Ammon's horn (tissue), 1 donor: ENCODE measurements at regions not wholly inside any gene's neighbourhood (a gene's known extent, or its start where the extent isn't known, plus 50 kb on each side); places are given as distances from the start of the nearest gene placed in this dataset.
"Not testable (repeated sequence)": the region's sequence is repeated elsewhere in the genome, so short reads cannot be mapped to it uniquely, and the experiment has no call there.

ENCODE experiments used
- DNase-seq: peaks from one replicate; pipeline ENCODE4 v3.0.0-alpha.2; 2016; ENCODE audit warnings: low spot score

DNA sequence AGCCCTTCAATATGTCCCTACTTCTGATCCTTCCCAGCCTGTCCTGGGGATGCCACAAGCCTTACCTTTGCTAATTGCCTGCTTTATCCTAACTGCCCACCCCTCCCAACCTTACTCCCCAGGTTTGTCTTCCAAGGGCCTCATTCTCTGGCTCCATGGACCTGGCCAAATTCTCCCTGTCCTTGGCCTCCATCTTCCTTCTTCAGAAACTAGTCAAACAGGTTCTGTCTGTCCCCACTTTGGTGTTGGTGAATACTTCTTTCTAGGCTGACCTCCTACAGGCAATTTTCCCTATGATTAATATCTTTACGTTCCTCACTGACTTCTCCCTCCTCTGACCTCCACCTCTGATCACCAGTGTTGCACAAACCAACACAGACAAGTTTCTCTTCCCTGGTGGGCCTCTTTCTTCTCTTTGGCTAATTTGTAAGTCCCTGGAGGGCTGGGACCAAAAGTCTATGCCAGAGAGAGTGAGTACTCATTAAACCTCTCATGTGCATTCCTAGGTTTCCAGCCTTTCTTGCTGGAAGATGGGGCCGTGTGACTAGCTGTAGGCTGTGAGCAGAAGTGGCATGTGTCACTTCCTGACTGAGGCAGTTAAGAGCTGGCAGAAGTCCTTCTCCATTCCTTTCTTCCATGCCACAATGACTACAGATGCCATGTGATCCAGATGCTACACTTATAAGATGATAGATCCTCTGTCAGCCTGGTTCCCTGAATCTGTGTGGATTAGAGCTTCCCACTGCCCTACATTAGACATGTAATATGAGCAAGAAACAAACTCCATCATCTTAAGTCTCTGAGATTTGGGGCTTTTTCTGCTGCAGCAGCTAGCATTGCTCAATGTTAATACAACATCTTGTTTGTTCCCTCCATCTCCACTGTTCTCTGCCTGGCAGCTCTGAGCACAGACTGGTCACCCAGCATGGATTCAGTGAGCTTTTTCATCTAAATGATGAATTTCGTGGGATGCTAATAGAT is 382.7 kb downstream of the RPS24 start:
- no peak for DNase-seq

DNA sequence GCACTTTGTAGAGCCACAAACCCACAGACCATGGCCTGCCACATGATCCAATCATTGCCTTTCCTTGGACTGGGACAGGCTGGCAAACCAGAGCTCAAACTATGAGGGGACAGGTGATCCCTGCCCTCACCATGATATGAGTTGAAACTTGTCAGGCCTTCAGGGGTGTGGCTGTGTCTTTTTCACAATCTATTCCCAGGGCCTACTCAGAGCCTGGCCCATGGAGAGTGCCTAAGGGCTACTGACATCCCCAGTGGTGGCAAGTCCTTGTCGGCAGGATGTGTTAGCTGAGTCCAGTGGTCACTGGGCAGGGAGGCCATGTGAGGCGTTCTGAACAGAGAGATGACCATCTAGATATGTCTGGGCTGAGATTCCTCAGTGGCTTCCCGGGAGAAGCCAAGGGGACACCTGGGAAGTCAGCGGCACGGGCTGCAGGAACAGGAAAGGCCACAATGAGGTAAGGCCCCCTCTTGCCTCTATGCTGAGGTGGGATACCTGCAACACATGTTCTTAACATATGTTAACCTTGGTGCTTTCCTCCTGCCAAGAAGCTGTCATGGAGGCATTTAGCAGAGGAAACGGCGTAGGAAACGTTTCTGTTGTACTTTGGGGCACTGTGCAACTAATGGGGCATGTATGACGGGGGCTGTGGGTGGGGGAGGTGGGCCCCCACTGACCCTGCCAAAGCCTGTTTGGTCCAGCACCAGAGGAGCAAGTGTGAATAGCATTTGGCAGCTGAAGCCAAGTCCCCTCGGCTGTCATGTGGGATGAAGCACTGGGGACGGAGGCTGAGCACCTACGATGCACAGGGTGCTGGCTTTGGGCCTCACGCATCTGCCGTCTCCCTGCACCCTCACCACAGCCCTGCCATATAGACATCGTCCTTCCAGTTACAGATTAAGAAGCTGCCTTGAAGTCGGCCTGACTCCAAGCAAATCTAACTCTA is 384.0 kb downstream of the RPS24 start:
- no peak for DNase-seq

DNA sequence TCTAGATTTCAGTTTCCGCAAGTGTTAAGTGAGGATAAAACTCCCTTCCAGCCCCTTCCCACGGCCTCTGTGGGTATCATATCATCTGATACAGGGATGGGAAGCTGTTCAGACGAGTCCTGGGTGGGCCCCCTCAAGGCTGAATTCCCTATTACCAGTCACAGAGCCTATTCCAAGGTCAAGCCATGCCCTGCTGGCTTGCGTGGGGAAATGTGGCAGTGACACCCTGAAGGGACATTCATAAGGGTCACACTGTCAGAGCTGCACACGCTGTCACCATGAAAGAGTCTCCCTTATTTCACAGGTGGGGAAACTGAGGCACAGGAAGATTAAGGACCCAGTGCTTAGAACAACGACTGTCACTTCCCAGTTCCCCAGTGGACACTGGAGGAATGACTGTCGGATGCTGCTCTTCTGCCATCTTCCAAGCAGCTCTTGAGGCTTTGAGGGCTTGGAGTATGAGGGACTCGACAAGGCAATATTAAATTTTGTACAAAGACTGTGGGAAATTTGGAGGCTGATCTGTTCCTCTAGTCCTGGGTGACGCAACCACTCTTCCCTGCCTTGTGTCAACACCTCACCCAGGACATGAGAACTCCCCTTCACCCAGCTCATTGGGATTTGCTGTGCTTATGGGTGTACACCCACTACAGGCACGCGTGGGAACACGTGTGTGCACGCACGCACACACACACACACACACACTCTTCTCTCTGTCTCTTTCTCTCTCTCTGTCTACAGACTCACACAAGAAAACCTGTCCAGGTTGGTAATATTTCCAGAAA is 386.0 kb downstream of the RPS24 start:
- DNase-seq = no peak

DNA sequence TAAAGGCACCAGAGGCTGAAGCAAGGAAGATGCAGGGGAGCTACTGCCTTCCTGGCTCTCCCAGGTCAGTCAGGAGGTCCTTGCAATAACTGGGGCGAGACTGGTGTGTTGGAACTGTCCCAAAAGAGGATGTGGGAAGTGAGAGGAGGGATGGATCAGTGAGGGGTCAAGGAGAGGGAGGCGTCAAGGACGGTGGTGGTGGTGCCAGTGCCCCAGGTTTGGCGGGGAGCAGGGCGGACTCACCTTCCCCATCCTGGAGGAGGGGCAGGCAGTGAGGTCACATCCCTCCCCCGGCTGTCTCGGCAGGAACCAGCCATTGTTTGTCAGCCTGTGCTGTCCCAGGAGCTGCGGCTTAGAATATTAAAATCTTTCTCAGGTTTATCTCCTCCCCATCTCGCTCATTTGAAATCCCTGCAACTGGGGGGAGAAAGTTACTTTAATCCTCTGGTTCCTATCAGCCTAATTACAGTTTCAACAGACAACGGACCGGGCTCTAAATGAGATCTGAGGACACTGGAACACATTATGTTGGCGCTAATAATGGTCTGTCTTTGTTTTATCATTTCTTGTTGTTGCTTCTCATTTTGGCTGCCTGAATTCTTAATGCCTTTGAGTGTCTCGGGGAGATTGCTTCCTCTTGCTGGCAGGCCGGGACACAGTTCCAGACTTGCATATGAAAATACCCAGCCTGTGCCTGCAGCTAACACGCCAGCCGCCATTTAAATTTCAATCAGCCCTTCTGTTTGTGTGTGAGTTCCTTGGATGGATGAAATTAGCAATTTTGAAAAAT is 387.5 kb downstream of the RPS24 start:
- peak; percentile 53 for DNase-seq

DNA sequence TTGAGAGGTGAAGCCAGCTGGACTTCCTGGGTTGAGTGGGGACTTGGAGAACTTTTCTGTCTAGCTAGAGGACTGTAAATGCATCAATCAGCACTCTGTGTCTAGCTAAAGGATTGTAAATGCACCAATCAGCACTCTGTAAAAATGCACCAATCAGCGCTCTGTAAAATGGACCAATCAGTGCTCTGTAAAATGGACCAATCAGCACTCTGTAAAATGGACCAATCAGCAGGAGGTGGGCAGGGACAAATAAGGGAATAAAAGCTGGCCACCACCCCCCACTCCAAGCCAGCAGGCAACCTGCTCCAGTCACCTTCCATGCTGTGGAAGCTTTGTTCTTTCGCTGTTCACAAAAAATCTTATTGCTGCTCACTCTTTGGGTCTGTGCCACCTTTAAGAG is 390.4 kb downstream of the RPS24 start:
- not testable (repeated sequence) for DNase-seq

DNA sequence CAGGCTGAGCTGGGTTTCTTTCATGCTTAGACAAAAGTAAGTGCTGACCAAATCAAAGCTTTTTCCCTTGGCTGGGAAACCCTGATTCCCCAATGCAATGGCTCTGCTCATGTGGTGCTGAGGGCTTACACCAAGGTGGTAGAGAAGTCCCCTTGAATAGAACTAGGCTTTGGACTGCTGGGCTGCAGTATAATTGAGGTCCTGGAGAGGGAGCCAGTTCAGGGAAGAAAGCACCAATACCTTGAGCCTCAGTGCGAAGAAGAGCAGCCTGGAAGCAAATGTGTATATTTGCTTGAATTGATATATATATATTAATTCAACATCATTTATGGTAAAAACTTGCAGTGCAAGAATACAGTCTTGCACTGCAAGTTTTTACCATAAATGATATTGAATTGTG is 391.1 kb downstream of the RPS24 start:
- no peak for DNase-seq

DNA sequence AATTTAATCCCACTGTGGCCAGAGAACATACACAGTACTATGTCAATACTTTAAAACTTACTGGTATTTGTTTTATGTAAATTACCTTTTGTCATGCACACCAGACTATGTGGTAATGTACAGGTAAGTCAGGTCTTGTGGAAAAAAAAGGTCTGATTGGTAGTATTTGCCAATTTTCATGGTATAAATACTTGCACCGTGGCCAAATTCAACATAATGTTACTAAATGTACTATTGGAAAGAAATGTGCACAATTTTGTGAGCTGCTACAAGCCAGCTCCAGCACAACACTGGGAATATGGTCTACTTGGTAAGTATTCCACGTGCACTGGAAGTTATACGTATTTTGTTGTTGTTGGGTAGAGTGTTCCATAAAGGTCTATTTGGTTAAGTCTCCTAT is 392.5 kb downstream of the RPS24 start:
- no peak for DNase-seq

DNA sequence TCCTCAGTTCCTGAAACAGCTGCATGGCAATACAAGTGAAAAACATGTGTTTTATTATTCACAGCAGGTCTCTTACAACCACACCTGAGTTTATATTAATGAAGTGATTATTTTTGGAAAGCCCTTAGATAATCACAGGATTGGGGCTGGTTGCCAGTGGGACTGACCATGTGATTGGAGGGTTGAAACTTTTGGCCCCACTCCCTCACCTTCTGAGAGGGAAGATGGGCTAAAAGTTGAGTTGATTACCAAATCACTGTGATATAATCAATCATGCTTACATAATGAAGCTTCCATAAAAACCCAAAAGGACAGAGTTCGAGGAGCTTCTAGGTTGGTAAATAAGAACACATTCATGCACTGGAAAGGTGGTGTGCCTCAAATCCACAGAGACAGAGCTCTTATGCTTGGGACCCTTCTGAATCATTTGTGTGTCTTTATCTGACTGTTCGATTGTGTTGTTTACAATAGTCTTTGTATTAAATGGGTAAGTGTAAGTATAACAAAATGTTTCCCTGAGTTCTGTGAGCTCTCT is 393.9 kb downstream of the RPS24 start:
- no peak for DNase-seq

DNA sequence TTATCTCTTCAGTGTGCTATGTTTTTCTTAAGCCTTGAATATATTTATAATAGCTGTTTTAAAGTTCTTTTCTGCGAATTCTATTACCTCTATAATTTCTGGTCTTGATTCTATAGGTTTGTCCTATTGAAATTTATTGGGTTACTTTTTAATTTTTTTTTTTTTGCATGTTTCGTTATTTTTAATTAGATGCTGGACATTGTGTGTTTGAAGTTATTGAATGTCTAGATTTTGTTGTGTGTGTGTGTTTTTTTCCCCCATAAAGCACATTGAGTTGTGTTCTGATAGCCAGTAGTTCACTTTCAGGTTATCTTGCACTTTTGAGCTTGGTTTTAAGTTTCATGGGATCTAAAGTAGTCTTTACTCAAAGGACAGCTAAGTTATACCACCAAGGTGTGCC is 394.9 kb downstream of the RPS24 start:
- DNase-seq = no peak

DNA sequence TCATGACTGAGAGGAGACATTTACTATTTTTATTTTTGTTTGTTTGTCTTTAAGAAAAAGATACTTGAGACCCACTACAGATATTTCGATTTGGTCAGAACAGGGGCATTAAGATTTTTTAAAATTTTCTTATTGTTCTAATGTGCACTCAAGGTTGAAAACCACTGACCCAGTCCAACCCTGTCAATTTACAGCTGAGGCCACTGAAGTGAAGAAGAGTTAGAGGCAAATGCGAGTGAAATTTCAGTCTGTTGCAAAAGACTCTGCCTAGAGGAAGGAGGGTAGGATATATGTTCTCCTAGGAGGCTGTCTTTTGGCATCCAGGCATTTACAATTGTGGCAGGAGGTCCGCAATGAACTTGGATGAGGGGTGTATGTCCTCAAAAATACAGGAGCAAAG is 396.3 kb downstream of the RPS24 start:
- no peak for DNase-seq

DNA sequence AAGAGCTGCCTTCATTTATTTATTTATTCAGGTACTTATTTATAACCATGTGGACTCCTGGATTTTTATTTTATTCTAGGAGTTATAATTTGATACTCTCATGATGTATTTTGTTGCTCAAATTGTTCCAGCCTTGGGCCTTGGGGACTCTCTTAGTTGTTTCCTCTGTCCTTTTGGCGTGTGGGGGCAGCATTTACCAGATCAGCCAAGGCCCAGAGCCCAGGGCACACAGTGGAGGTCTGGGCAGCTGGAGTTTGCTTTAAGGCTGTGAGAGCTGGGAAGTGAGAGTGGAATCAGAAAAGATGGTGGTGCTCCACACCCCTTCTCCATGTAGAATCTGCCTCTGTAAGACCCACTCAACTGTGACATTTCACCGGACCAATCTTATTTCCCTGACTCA is 398.9 kb downstream of the RPS24 start:
- no peak for DNase-seq

DNA sequence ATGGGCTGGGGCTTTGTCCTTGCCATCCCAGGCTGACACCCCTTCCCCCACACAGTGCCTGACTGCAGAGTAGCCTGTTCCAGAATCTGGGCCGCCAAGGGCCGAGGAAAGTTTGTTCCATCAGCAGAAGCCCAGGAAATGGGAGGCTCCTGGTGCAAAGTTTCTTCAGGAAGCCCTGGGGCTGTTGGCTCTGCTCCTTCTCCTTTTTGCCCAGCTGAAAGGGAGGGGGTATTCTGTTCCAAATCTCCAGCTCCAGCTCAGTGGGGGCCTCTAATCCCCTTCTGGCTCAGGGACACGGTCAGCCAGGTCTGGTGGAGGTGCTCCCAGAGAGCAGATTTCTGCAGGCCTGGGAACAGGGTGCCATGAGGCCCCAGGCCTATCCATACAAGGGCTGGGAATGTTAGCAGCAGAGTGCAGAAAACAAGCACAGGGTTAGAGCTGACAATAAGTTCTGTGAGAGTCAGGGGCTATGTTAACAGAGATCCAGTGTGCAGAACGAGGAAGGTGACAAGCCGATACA is 399.5 kb downstream of the RPS24 start:
- no peak for DNase-seq

DNA sequence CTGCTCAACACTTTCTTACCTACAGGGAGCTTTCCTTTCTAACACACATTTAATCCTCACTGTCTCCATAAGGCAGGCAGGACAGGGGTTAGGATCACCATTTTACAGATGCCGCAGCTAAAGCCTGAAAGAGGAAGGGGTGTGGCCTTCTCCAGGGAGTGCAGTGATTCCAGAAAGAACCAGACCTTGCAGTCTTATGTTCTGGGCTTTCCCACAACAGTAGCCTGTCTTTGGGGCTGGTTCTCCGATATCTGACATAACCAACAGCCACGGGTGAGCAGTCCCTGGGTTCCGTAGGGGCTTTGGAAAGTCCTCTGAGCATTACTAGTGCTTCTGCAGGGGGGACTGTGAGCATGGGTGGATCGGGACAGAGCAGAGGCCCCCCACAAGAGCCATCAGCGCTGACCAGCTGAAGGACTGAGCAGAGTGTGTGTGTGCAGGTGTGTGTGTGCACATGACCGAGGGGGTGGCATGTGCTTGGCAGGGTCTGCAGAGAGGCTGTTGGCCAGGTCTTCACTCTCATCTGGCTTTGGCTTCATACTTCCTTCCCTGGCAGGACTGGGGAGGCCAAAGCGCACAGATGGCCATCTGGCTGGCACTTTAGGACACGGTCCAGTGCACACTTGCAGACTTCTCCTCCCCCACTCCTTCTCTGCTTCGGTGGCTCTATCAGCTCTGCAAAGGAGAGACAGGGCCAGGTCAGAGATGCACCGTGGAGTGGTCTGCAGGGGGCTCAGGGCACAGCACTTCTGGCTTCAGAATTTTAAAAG is 400.3 kb downstream of the RPS24 start:
- DNase-seq = peak; percentile 44

DNA sequence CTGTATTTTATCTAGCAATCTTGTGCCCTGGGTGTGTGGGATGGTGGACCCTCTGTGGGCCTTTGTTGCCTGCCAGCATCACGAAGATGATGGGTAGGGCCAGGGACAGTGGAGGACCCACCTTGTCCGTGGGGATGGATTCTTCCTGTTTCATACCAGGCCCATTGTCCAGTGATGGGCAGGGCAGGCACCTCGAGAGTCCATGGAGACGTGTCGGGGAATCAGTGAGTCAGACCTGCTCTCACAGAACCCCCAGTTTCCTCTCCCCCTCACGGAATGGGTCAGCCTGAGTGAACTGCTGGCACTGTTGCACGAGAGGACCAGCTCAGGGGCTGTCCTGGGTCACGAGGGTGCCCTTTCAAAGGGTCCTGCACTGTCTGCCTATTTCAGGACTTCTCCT is 401.2 kb downstream of the RPS24 start:
- no peak for DNase-seq

DNA sequence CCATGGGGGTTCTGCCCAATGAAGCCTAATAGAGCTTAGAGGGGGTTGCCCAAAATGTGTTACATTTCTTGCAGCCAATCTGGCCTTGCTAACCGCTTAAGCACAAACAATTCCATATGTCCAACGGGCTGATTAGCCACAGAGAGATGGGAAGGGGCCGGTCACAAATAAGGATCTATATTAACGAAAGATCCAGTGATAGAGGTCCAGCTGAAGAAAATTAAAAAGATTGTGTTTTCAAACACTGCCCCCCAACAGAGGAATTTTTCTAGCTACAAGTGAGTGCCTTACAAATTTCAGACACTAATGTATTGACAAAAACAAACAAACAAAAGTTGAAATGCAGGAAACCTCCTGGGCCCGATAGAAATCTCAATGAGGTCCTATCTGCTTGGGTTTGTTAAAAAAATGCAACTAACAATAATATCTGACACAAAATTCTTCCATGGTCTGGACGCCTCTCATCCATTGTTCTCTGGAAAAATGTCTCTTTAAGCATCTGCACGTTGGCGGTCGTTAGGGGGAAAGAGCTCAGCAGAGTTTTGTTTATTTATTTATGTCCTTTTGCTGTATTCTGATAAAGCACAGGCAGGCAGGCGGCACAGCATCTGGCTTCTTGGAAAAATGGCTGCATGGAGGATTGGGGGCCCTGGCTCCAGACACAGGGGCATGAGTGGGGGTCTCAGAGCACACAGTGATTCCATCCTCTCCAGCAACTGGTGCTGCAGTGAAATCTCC is 402.0 kb downstream of the RPS24 start:
- no peak for DNase-seq

DNA sequence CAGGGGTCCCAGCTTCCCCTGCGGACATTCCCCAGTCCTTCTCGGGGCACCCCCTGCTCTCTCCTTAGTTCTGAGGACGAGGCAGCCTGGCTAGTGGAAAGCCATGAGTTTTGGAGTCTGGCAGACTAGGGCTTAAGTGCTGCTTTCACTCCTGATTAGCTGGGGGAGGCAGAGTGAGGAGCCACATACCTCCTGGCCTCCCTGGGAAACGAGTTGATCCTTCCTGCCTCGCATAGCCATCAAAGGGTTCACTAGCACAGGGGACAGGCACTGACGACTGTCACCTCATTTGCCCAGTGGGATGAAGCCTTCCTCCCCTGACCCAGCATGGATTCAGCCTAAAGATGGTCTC is 402.5 kb downstream of the RPS24 start:
- no peak for DNase-seq

DNA sequence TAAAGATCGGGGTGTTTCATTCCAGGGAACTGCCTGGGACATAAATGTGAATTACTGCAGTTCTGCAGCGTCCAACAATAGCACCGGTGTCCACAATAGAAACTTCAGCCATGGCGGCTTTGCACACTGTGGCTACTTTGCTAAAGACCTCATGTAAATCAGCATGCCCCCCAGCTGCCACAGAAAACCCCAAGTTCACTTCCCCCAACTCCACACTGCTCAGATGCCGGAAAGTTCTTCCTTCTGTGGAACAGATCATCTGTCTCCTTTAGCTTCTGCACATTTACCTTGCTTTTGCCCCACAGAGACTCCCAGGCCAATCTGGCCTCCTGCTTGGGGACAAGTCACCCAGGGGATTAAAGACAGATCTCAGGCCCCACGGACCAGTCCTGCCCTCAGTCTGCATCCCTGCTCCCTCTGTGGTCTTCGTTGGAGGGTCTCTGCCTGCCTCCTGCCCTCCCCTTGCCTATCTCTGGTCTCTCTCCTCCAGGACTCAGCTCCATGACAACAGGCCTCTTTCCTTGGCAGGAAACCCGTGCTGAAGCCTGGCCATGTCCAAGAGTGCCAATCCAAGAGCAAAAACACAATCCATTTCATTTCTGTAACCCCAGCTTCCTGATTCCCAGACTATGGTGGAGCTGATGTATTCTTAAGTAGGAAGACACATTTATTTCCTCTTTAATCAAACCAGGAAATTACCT is 403.2 kb downstream of the RPS24 start:
- DNase-seq = no peak

DNA sequence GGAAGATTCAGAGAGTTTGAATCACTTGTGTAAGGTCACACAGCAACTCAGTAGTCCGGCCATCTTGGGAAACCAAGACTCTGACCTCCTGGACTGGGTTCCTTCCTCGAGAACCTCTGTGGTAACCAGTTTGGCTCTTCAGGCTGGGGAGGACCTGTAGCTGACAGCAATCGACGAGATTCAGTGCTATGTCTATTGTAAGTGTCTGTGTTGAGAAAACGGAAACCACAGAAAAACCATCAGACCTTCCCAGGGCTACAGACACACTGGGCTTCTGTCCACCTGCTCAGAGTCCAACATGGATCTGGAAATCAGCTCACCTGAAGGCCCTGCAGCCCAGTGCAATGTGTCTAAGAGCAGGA is 403.7 kb downstream of the RPS24 start:
- DNase-seq = no peak
